KMS-11 (cell line): ENCODE measurements at regions not wholly inside any gene's neighbourhood (a gene's known extent, or its start where the extent isn't known, plus 50 kb on each side); places are given as distances from the start of the nearest gene placed in this dataset.
"Not testable (repeated sequence)": the region's sequence is repeated elsewhere in the genome, so short reads cannot be mapped to it uniquely, and the experiment has no call there.

Experiments
- H2AFZ ChIP-seq: fragments of 200-600 bp; sonication (generic); 2 replicates; pipeline ENCODE4 v1.6.1; 2016; ENCODE audit warnings: antibody characterized with exemption, mixed run types, low read depth
- H3K27ac ChIP-seq: fragments of 200-600 bp; sonication (generic); 2 replicates; pipeline ENCODE4 v1.6.1; 2016; ENCODE audit warnings: mild to moderate bottlenecking, mixed run types
- H3K27me3 ChIP-seq: fragments of 200-600 bp; sonication (generic); 2 replicates; pipeline ENCODE4 v1.6.1; 2017; ENCODE audit warnings: mild to moderate bottlenecking, low read depth, mixed run types, moderate library complexity; ENCODE audit not compliant: insufficient read depth
- H3K36me3 ChIP-seq: fragments of 200-600 bp; sonication (generic); 2 replicates; pipeline ENCODE4 v1.6.1; 2017; ENCODE audit warnings: mild to moderate bottlenecking, mixed run types; ENCODE audit not compliant: insufficient read depth
- H3K4me1 ChIP-seq: fragments of 200-600 bp; sonication (generic); 2 replicates; pipeline ENCODE4 v1.6.1; 2016; ENCODE audit warnings: mild to moderate bottlenecking, low read depth, mixed run types; ENCODE audit not compliant: poor library complexity, severe bottlenecking
- H3K4me2 ChIP-seq: fragments of 200-600 bp; sonication (generic); 2 replicates; pipeline ENCODE4 v1.7.0; 2016; ENCODE audit warnings: mild to moderate bottlenecking, mixed run types
- H3K4me3 ChIP-seq: fragments of 200-600 bp; sonication (generic); IDR thresholded peaks from 2 replicates; pipeline ENCODE4 v1.6.1; 2017; ENCODE audit warnings: low read depth, low read length, mixed read lengths; ENCODE audit not compliant: insufficient read depth
- H3K79me2 ChIP-seq: fragments of 200-600 bp; sonication (generic); 2 replicates; pipeline ENCODE4 v1.6.1; 2016; ENCODE audit warnings: low read depth, mixed run types; ENCODE audit not compliant: insufficient read depth
- H3K9ac ChIP-seq: fragments of 200-600 bp; sonication (generic); 2 replicates; pipeline ENCODE4 v1.6.1; 2016; ENCODE audit warnings: mild to moderate bottlenecking, mixed run types
- H4K20me1 ChIP-seq: fragments of 200-600 bp; sonication (generic); 2 replicates; pipeline ENCODE4 v1.6.1; 2016; ENCODE audit warnings: mild to moderate bottlenecking, mixed run types; ENCODE audit not compliant: insufficient read depth
- CTCF ChIP-seq: fragments of 200-600 bp; sonication (generic); conservative IDR thresholded peaks from 2 replicates; pipeline ENCODE4 v1.6.1; 2017; ENCODE audit warnings: low read depth, mild to moderate bottlenecking, antibody characterized with exemption, low read length, moderate library complexity, mixed read lengths

DNA sequence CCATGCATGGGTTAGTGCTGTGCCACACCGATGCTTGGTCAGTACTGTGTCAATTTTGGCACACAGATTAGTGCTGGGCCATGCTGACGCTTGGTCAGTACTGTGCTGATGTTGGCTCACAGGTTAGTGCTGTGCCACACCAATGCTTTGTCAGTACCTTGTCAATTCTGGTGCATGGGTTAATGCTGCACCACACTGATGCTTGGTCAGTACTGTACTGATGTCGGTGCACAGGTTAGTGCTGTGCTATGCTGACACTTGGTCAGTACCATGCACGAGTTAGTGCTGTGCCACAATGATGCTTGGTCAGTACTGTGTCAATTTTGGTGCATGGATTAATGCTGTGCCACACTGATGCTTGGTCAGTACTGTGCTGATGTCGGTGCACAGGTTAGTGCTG, 103.0 kb downstream of the NPIPB11 start:
- Histone ChIP-seq H3K9ac (no peak overlapping the region), H3K4me1 (no peaks in the 10 kb centered on the region), H3K27me3 (peaks cover 26% of the 10 kb centered on the region), H3K79me2 (no peaks in the 10 kb centered on the region), H3K4me2 (no peak overlapping the region), H3K27ac (no peak overlapping the region), H2AFZ (no peak overlapping the region), H3K36me3 (no peaks in the 10 kb centered on the region), H3K4me3 (no peak overlapping the region), H4K20me1 (no peaks in the 10 kb centered on the region)
- TF ChIP-seq CTCF, result no peak

DNA sequence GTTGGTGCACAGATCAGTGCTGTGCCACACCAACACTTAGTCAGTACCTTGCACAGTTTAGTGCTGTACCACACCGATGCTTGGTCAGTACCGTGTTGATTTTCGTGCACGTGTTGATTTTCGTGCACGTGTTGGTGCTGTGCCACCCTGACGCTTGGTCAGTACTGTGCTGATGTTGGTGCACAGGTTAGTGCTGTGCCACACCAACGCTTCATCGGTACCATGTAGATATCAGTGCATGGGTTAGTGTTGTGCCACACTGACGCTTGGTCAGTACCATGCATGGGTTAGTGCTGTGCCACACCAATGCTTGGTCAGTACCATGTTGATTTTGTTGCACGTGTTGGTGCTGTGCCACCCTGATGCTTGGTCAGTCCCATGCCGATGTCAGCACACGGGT, 103.5 kb downstream of the NPIPB11 start:
- H3K4me1 ChIP-seq, result no peaks in the 10 kb centered on the region
- no peak overlapping the region for H3K27ac ChIP-seq
- no peak overlapping the region for H3K4me3 ChIP-seq
- H2AFZ ChIP-seq, result no peak overlapping the region
- H3K79me2 ChIP-seq, result no peaks in the 10 kb centered on the region
- no peaks in the 10 kb centered on the region for H4K20me1 ChIP-seq
- H3K36me3 ChIP-seq, result no peaks in the 10 kb centered on the region
- H3K4me2 ChIP-seq, result no peak overlapping the region
- no peak for TF ChIP-seq CTCF
- H3K9ac ChIP-seq, result no peak overlapping the region
- H3K27me3 ChIP-seq, result peaks cover 21% of the 10 kb centered on the region

DNA sequence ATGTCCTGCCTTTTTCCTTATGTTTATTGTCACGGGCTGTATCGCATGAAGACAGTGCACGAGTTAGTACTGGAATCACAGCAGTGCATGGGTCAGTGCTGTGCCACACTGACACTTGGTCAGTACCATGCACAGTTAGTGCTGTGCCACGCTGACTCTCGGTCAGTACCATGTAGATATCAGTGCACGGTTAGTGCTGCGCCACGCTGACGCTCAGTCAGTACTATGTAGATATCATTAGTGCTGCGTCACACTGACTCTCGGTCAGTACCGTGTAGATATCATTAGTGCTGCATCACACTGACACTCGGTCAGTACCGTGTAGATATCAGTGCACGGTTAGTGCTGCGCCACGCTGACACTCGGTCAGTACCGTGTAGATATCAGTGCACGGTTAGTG, 104.1 kb downstream of the NPIPB11 start:
- not testable (repeated sequence) for H3K79me2 ChIP-seq, H3K36me3 ChIP-seq

DNA sequence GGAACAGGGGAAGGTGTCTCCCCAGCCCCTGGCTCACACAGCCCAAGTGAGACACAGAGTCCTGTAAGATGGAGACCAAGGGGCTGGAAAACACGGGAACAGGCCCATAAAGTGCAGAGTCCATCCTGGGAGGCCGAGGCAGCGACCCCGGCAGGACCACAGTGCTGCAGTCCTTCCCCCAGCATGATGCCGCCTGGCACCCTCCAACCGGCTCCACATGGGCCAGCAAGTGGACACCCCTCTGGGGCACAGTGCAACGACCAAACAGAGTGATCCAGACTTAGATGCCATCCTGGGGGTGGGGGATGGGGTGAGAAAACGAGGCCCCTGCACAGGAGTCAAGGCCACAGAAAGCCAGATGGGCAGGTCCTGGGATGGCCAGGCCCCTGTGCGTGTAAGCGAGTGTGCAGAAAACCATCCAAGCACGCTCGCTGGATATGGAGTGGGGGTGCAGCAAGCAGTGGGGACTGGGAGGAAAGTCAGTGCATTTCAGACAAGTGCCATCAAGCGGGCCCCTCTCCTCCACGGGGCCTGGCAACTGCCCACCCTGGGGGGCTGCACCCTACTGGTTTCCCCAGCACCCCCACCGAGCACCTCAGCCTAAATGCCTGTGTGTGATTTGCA, 104.7 kb downstream of the NPIPB11 start:
- not testable (repeated sequence) for H3K27ac ChIP-seq, H3K9ac ChIP-seq, H4K20me1 ChIP-seq, H3K79me2 ChIP-seq, H3K4me3 ChIP-seq, H3K4me1 ChIP-seq, H2AFZ ChIP-seq, H3K4me2 ChIP-seq, H3K36me3 ChIP-seq
- peaks cover 19% of the 10 kb centered on the region for H3K27me3 ChIP-seq

More for the DNA sequence above, 104.1 kb downstream of the NPIPB11 start:
- H3K4me3 ChIP-seq, H3K4me1 ChIP-seq, H4K20me1 ChIP-seq, H3K27ac ChIP-seq, H3K4me2 ChIP-seq, H2AFZ ChIP-seq, H3K9ac ChIP-seq: not testable (repeated sequence)
- H3K27me3 ChIP-seq, result peaks cover 19% of the 10 kb centered on the region

DNA sequence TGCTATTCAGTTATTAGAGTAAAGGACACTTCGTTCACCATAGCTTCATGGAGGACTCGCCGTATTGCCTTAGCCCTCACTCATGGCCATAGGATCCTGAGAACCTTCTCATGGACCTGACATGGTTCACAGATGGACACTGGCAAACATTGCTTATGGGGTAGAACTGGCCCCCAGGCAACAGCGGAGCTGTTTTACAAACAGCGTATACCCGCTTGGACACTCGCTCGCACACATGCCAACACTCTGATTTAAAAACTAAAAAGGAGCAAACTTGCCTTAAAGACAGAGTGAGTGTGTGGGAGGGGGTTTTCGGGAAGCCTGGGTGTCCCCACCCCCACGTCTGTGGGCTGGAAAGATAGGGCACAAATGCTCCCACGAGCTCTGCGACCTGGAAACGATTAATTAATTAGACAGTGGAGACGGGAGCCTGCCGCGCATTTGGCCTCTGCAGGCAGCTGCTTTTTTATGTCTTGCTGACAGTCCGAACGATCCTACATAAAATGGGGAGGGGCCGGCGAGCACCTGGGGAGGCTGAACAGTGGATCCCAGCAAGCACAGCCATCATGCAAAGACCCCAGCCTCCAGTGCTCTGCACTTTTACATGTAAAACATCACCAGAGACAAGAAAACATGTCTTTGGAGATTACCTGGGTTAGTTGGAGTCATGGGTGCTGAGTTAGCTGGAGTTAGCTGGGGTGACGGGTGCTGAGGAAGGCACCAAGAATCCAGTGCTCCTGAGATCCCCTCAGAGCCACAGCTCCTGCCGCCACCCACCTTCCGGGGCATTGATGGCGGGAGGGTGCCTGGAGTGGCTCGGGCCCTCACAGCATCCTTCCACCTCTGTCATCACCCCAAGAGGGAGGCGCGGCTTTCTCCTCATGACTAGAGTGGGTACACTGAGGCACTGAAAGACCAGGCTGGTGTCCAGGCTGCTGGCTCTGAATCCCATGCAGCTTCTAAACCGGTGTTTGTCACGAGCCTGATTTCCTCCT, 105.7 kb downstream of the NPIPB11 start:
- H3K4me3 ChIP-seq, H3K9ac ChIP-seq, H3K27ac ChIP-seq, H3K36me3 ChIP-seq, H3K4me1 ChIP-seq, H3K4me2 ChIP-seq, H2AFZ ChIP-seq, H3K79me2 ChIP-seq, H4K20me1 ChIP-seq: not testable (repeated sequence)
- peaks cover 24% of the 10 kb centered on the region for H3K27me3 ChIP-seq

GRCh38 chr16:29300030-29300491, 106.5 kb downstream of the NPIPB11 start:
- H2AFZ ChIP-seq, H4K20me1 ChIP-seq, H3K36me3 ChIP-seq, H3K9ac ChIP-seq, H3K4me3 ChIP-seq, H3K4me2 ChIP-seq, H3K27ac ChIP-seq, H3K4me1 ChIP-seq, H3K79me2 ChIP-seq: not testable (repeated sequence)
- H3K27me3 ChIP-seq, result peaks cover 25% of the 10 kb centered on the region

GRCh38 chr16:29298997-29299396, 107.5 kb downstream of the NPIPB11 start:
- H3K4me1 ChIP-seq, H2AFZ ChIP-seq, H3K79me2 ChIP-seq, H3K36me3 ChIP-seq, H3K4me2 ChIP-seq, H4K20me1 ChIP-seq, H3K4me3 ChIP-seq, H3K9ac ChIP-seq, H3K27ac ChIP-seq: not testable (repeated sequence)
- peaks cover 23% of the 10 kb centered on the region; the same call in 1 of the 2 replicates for H3K27me3 ChIP-seq

- not testable (repeated sequence) for H3K4me1 ChIP-seq, H3K79me2 ChIP-seq, H3K9ac ChIP-seq, H2AFZ ChIP-seq, H3K4me2 ChIP-seq, H3K27ac ChIP-seq, H3K36me3 ChIP-seq, H3K4me3 ChIP-seq, H4K20me1 ChIP-seq
- H3K27me3 ChIP-seq, result peaks cover 26% of the 10 kb centered on the region; the same call in 1 of the 2 replicates
These were observed 108.2 kb downstream of the NPIPB11 start for GRCh38 chr16:29298307-29298706.
